Astrocyte (in vitro differentiated cells and primary cell): ENCODE measurements at regions not wholly inside any gene's neighbourhood (a gene's known extent, or its start where the extent isn't known, plus 50 kb on each side); places are given as distances from the start of the nearest gene placed in this dataset.

Experiments
- CTCF ChIP-seq: IDR thresholded peaks from 2 replicates; pipeline ENCODE4 v1.5.1; 2011; ENCODE audit warnings: low read depth, mild to moderate bottlenecking, inconsistent platforms, low read length, moderate library complexity; ENCODE audit not compliant: insufficient read depth
- EZH2 ChIP-seq: IDR thresholded peaks from 2 replicates; pipeline ENCODE4 v1.6.1; 2012; ENCODE audit warnings: mild to moderate bottlenecking, low read length, inconsistent platforms; ENCODE audit not compliant: insufficient read depth

GRCh38 chr1:228825840-228826484, 90.7 kb downstream of the RHOU start:
- TF ChIP-seq CTCF (no peak), EZH2 (no peak)
